DOHH2 (cell line): ENCODE measurements at regions not wholly inside any gene's neighbourhood (a gene's known extent, or its start where the extent isn't known, plus 50 kb on each side); places are given as distances from the start of the nearest gene placed in this dataset.

Source experiments
- H3F3A ChIP-seq: fragments of 200-600 bp; sonication (generic), shearing (Covaris generic); 2 replicates; pipeline ENCODE4 v1.6.0; 2016; ENCODE audit warnings: antibody characterized with exemption, mild to moderate bottlenecking; ENCODE audit not compliant: control insufficient read depth, insufficient read depth
- H3K27ac ChIP-seq: fragments of 200-600 bp; sonication (generic); 2 replicates; pipeline ENCODE4 v1.5.1; 2014; ENCODE audit warnings: low read depth, mild to moderate bottlenecking, low read length, moderate library complexity
- H3K27me3 ChIP-seq: fragments of 200-600 bp; sonication (generic); 2 replicates; pipeline ENCODE4 v1.6.1; 2014; ENCODE audit warnings: mild to moderate bottlenecking, low read length, mixed read lengths; ENCODE audit not compliant: control insufficient read depth
- H3K36me3 ChIP-seq: fragments of 200-600 bp; sonication (generic); 2 replicates; pipeline ENCODE4 v1.6.1; 2014; ENCODE audit warnings: mild to moderate bottlenecking, low read length, moderate library complexity, mixed read lengths; ENCODE audit not compliant: control insufficient read depth
- H3K4me1 ChIP-seq: fragments of 200-600 bp; sonication (generic); 2 replicates; pipeline ENCODE4 v1.6.1; 2014; ENCODE audit warnings: mild to moderate bottlenecking, low read length, mixed read lengths; ENCODE audit not compliant: control insufficient read depth
- H3K4me2 ChIP-seq: fragments of 200-600 bp; sonication (generic); 2 replicates; pipeline ENCODE4 v1.6.0; 2014; ENCODE audit warnings: mild to moderate bottlenecking, low read length, moderate library complexity
- H3K4me3 ChIP-seq: fragments of 200-600 bp; sonication (generic); 2 replicates; pipeline ENCODE4 v1.5.1; 2014; ENCODE audit warnings: mild to moderate bottlenecking, low read length, mixed read lengths
- H3K79me2 ChIP-seq: fragments of 200-600 bp; sonication (generic); 2 replicates; pipeline ENCODE4 v1.6.1; 2014; ENCODE audit warnings: mild to moderate bottlenecking, low read length, mixed read lengths; ENCODE audit not compliant: control insufficient read depth
- H3K9me2 ChIP-seq: fragments of 200-600 bp; sonication (generic); replicated peaks from 2 replicates; pipeline ENCODE4 v1.6.1; 2014; ENCODE audit warnings: mild to moderate bottlenecking, low read length, mixed read lengths; ENCODE audit not compliant: control insufficient read depth
- H3K9me3 ChIP-seq: fragments of 200-600 bp; sonication (generic); 2 replicates; pipeline ENCODE4 v1.6.1; 2014; ENCODE audit warnings: antibody characterized with exemption, low read length, mixed read lengths; ENCODE audit not compliant: control insufficient read depth, insufficient read depth
- H4K20me1 ChIP-seq: fragments of 200-600 bp; sonication (generic); 2 replicates; pipeline ENCODE4 v1.6.0; 2014; ENCODE audit warnings: low read depth, mild to moderate bottlenecking, antibody characterized with exemption, low read length, moderate library complexity; ENCODE audit not compliant: control insufficient read depth, insufficient read depth
- CTCF ChIP-seq: fragments of 200-600 bp; sonication (generic); IDR thresholded peaks from one replicate; pipeline ENCODE4 v1.5.1; 2014; ENCODE audit warnings: antibody characterized with exemption, mild to moderate bottlenecking, low read depth, low read length; ENCODE audit not compliant: poor library complexity, severe bottlenecking
- EZH2phosphoT487 ChIP-seq: fragments of 200-600 bp; sonication (generic); IDR thresholded peaks from 2 replicates; pipeline ENCODE4 v1.6.1; 2017; ENCODE audit warnings: borderline replicate concordance, mild to moderate bottlenecking, antibody characterized with exemption, low read length, moderate library complexity, mixed read lengths

- Histone ChIP-seq H3K4me2 (no peak overlapping the region), H3K9me3 (no peaks in the 10 kb centered on the region), H4K20me1 (no peaks in the 10 kb centered on the region), H3F3A (no peaks in the 10 kb centered on the region), H3K4me1 (peaks cover 29% of the 10 kb centered on the region), H3K36me3 (no peaks in the 10 kb centered on the region), H3K27ac (no peak overlapping the region), H3K4me3 (no peak overlapping the region), H3K9me2 (no peaks in the 10 kb centered on the region), H3K27me3 (no peaks in the 10 kb centered on the region), H3K79me2 (no peaks in the 10 kb centered on the region)
- TF ChIP-seq EZH2phosphoT487 (no peak), CTCF (no peak)
These were observed 163.8 kb downstream of the TMEM200A start for GRCh38 chr6:130529569-130530149.

DNA sequence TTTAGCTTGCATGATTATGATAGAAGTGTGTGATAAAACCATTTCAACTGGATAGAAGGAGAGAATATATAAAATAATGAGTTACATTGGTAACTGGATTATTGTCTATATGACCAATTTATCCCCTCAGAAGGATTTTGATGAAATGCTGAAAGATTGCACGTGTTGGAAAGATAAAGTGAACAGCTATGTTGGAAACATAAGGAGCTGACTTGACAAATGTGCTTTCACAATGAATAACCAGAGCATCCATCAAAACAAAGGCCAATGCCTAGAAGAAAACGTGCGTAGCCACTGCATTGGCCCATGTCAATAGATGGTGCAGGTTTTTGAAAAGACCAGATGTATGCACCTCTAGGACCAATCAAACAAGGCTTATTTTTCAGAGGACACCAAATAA is 168.8 kb downstream of the TMEM200A start:
- H3K4me1 ChIP-seq = no peaks in the 10 kb centered on the region
- H3K9me3 ChIP-seq = peaks cover 4% of the 10 kb centered on the region; the same call in 1 of the 2 replicates
- no peak overlapping the region for H3K4me3 ChIP-seq
- H3K27me3 ChIP-seq = no peaks in the 10 kb centered on the region
- H3F3A ChIP-seq = no peaks in the 10 kb centered on the region
- TF ChIP-seq EZH2phosphoT487 (no peak), CTCF (no peak)
- no peaks in the 10 kb centered on the region for H4K20me1 ChIP-seq
- no peaks in the 10 kb centered on the region for H3K79me2 ChIP-seq
- H3K36me3 ChIP-seq = no peaks in the 10 kb centered on the region
- no peak overlapping the region for H3K27ac ChIP-seq
- H3K4me2 ChIP-seq = no peak overlapping the region
- no peaks in the 10 kb centered on the region for H3K9me2 ChIP-seq

DNA sequence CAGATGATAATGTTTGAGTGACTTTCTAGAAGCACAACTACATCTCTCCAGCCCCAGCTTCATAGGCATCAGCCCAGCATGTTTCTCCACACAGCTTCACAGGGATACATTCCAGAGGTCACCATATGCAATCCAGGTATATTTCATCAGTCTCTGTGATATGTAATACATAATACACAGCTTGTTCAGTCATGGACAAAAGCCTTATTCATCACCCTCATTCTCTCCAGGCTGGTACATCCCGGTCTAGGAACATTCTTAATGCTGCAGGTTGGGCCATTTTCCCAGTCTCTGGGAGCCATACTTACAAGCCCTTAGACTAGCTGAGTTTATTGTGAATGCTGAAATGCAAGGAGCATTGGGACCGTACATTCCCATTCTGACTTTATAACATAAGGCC is 169.4 kb downstream of the TMEM200A start:
- H3K36me3 ChIP-seq = no peaks in the 10 kb centered on the region
- peaks cover 4% of the 10 kb centered on the region; the same call in 1 of the 2 replicates for H3K9me3 ChIP-seq
- H3K4me2 ChIP-seq = no peak overlapping the region
- no peaks in the 10 kb centered on the region for H3K27me3 ChIP-seq
- TF ChIP-seq CTCF (no peak), EZH2phosphoT487 (no peak)
- no peak overlapping the region for H3K27ac ChIP-seq
- H3K9me2 ChIP-seq = no peaks in the 10 kb centered on the region
- H3K79me2 ChIP-seq = no peaks in the 10 kb centered on the region
- no peaks in the 10 kb centered on the region for H3K4me1 ChIP-seq
- no peaks in the 10 kb centered on the region for H3F3A ChIP-seq
- H4K20me1 ChIP-seq = no peaks in the 10 kb centered on the region
- H3K4me3 ChIP-seq = no peak overlapping the region
